ENCODE measurements at regions not wholly inside any gene's neighbourhood (a gene's known extent, or its start where the extent isn't known, plus 50 kb on each side); places are given as distances from the start of the nearest gene placed in this dataset.

GRCh38 chr4:165715989-165716388 lies 157.0 kb upstream of the TLL1 start:
- intact Hi-C loops (cut with micrococcal nuclease) = no loop called here
- Histone ChIP-seq H3K27ac (replicated peaks) (no peak overlapping the region), H3K4me3 (no peak overlapping the region), H3K9me3 (replicated peaks) (peaks cover 6% of the 10 kb centered on the region), H3K27me3 (ENCODE audit: low read depth) (no peaks in the 10 kb centered on the region), H3K36me3 (no peaks in the 10 kb centered on the region), H3K4me1 (peaks cover 8% of the 10 kb centered on the region)
- TF ChIP-seq CTCF (IDR thresholded peaks at IDR 0.05; ENCODE audit: borderline replicate concordance) = no peak
- no peak for DNase-seq

DNA sequence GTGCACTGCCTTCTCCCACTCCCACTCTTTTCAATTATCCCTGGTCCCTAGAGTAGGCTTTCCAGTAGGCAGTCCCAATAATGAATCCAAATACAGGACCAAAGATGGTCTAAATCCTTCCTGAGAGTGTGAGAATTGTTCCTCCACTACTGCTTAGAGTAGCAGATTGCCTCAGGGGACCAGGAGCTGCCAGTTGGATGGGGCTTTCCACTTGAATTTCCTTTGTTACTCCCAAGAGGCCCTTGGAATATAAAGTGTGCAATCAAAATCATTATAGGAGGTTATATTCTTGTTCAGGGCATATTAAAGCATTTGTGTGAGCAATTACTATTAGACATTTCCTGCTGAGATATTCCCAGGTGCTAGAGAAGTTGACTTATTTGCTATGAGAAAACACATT lies 156.6 kb upstream of the TLL1 start:
- Histone ChIP-seq H3K36me3 (no peaks in the 10 kb centered on the region), H3K4me1 (peaks cover 8% of the 10 kb centered on the region), H3K9me3 (replicated peaks) (peaks cover 6% of the 10 kb centered on the region), H3K27me3 (ENCODE audit: low read depth) (no peaks in the 10 kb centered on the region), H3K27ac (replicated peaks) (no peak overlapping the region), H3K4me3 (no peak overlapping the region)
- TF ChIP-seq CTCF (IDR thresholded peaks at IDR 0.05; ENCODE audit: borderline replicate concordance) = no peak
- DNase-seq = no peak
- intact Hi-C loops (cut with micrococcal nuclease) = no loop called here

DNA sequence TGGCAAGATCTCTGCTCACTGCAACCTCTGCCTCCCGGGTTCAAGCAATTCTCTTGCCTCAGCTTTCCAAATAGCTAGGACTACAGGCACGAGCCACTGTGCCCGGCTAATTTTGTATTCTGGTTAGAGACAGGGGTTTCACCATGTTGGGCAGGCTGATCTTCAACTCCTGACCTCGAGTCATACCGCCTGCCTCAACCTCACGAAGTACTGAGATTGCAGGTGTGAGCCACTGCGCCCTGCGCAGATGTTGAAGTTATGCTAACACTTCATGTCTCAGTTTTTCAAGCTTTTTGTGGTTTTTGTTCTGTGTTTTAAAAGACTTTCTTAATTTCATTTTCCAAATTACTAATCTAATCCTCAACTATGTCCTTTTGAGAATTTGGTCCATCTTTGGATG lies 154.4 kb upstream of the TLL1 start:
- DNase-seq = no peak
- Histone ChIP-seq H3K27me3 (ENCODE audit: low read depth) (no peaks in the 10 kb centered on the region), H3K4me1 (peaks cover 8% of the 10 kb centered on the region), H3K4me3 (no peak overlapping the region), H3K36me3 (no peaks in the 10 kb centered on the region), H3K27ac (replicated peaks) (no peak overlapping the region), H3K9me3 (replicated peaks) (peaks cover 6% of the 10 kb centered on the region)
- intact Hi-C loops (cut with micrococcal nuclease) = no loop called here
- no peak for TF ChIP-seq CTCF (IDR thresholded peaks at IDR 0.05; ENCODE audit: borderline replicate concordance)

DNA sequence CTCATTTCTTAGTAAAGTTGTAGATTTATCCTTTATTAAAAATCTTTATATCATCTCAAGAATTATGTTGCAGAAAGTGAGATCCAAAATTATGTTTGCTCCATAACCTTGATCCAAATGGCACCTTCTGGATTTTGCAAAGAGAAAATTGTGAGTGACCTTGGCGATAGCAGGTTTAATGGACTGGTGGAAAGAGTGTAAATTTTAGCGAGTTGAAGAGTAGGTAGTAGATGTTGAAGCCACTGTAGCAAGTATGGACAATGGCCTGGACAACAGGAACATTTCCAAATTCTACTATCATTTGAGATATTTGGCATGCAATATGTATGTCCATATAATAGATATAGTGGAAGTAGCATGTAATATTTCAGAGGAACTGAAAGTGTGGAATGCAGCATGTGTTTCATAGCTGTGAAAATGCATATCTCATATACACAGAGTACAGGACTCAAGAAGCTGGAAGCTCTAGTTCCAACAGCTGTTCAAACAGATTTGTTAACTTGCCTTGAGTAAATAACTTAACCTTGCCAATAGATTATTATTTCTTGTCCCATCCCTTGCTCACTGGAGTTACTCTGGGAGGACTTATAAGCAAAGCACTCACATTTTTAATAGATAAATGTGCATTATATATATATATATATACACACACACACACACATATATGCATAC lies 152.5 kb upstream of the TLL1 start:
- peaks cover 3% of the 10 kb centered on the region for H3K9me3 ChIP-seq (replicated peaks)
- H3K4me3 ChIP-seq = no peak overlapping the region
- peaks cover 8% of the 10 kb centered on the region for H3K4me1 ChIP-seq
- intact Hi-C loops (cut with micrococcal nuclease) = no loop called here
- no peak for DNase-seq
- no peaks in the 10 kb centered on the region for H3K36me3 ChIP-seq
- H3K27ac ChIP-seq (replicated peaks) = no peak overlapping the region
- TF ChIP-seq CTCF (IDR thresholded peaks at IDR 0.05; ENCODE audit: borderline replicate concordance) = no peak
- no peaks in the 10 kb centered on the region for H3K27me3 ChIP-seq (ENCODE audit: low read depth)

GRCh38 chr4:165721815-165722214 lies 151.2 kb upstream of the TLL1 start:
- no peak overlapping the region for H3K27ac ChIP-seq (replicated peaks)
- H3K4me3 ChIP-seq = no peak overlapping the region
- no peaks in the 10 kb centered on the region for H3K27me3 ChIP-seq (ENCODE audit: low read depth)
- no peaks in the 10 kb centered on the region for H3K9me3 ChIP-seq (replicated peaks)
- intact Hi-C loops (cut with micrococcal nuclease) = no loop called here
- no peak for TF ChIP-seq CTCF (IDR thresholded peaks at IDR 0.05; ENCODE audit: borderline replicate concordance)
- DNase-seq = no peak
- peaks cover under 1% of the 10 kb centered on the region for H3K4me1 ChIP-seq
- H3K36me3 ChIP-seq = no peaks in the 10 kb centered on the region
